Small intestine (tissue), 7 donors: ENCODE measurements at regions not wholly inside any gene's neighbourhood (a gene's known extent, or its start where the extent isn't known, plus 50 kb on each side); places are given as distances from the start of the nearest gene placed in this dataset.

ENCODE experiments used
- DNase-seq, 2 donors: peaks; one replicate each; pipeline versions ENCODE4 v3.0.0 to v3.0.0-alpha.2; 2013
- FAIRE-seq: peaks from 2 replicates; lab custom pipeline; 2012; peaks lifted over from hg19 to GRCh38; lab: Jason Lieb, UNC
- H3K27ac ChIP-seq, 3 donors: one replicate each; pipeline ENCODE4 v1.5.1; 2013; ENCODE audit warnings: low read length in 2 of 3, mild to moderate bottlenecking in 2 of 3, control low read depth in 1 of 3, inconsistent platforms in 1 of 3, low read depth in 1 of 3, moderate library complexity in 1 of 3
- H3K27me3 ChIP-seq, 3 donors: one replicate each; pipeline ENCODE4 v1.6.1; 2013; ENCODE audit warnings: low read length in 3 of 3, inconsistent platforms in 1 of 3; ENCODE audit not compliant: control insufficient read depth in 3 of 3, insufficient read depth in 3 of 3
- H3K36me3 ChIP-seq, 3 donors: one replicate each; pipeline ENCODE4 v1.6.1; 2013; ENCODE audit warnings: low read length in 3 of 3, inconsistent platforms in 1 of 3, low read depth in 1 of 3, mild to moderate bottlenecking in 1 of 3, moderate library complexity in 1 of 3; ENCODE audit not compliant: control insufficient read depth in 3 of 3, insufficient read depth in 2 of 3
- H3K4me1 ChIP-seq, 3 donors: one replicate each; pipeline ENCODE4 v1.6.1; 2013; ENCODE audit warnings: low read length in 2 of 3, inconsistent platforms in 1 of 3, low read depth in 1 of 3, mild to moderate bottlenecking in 1 of 3, moderate library complexity in 1 of 3; ENCODE audit not compliant: control insufficient read depth in 3 of 3, insufficient read depth in 2 of 3
- H3K4me3 ChIP-seq, 3 donors: one replicate each; pipeline ENCODE4 v1.5.1; 2013; ENCODE audit warnings: low read length in 3 of 3, control low read depth in 1 of 3, inconsistent platforms in 1 of 3, low read depth in 1 of 3, mild to moderate bottlenecking in 1 of 3, moderate library complexity in 1 of 3
- H3K9me3 ChIP-seq, 2 donors: one replicate each; pipeline ENCODE4 v1.6.1; 2013; ENCODE audit warnings: low read depth in 1 of 2, low read length in 1 of 2; ENCODE audit not compliant: control insufficient read depth in 2 of 2, insufficient read depth in 1 of 2
- WGBS, 3 donors: extraction: QIAGEN DNeasy Blood & Tissue Kit; methylation state at CpG; one replicate each; pipeline ENCODE4 v1.1.7; 2013; 5-methylcytosine and 5-hydroxymethylcytosine counted together
- donor health status: healthy with polysubstance abuse.
- donor health status: control.
- donor health status: control.
- donor health status: Bipolar disorder and iron deficiency.
- donor health status: healthy.

DNA sequence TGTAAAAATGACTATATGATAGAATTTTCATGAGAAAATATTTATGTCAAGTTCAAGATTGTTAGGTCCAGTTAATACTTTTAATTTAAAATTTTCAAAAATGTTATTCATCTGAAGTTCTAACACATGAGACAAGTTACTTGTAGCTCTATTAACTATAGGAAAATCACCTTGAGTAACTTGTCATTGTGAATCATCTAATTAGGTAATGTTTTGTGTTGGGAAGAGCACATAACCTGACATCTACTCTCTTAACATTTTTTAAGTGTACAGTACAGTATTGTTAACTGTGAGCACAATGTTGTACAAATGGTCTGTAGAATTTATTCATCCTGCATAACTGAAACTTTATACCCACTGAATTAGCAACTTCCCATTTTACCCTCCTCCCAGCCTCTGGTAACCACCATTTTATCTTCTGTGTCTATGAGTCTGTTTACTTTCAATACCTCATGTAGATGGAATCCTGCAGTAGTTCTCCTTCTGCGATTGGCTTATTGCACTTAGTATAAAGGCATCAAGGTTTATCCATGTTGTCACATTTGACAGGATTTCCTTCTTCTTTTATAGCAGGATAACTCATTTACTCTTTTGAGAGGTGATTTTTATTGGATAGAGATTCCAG is 54.6 kb downstream of the ARL4A start:
- 2 to 46% (median 35%) methylated on average over 1 of the region's 1 CpG for WGBS, 3 donors
- no peak overlapping the region for H3K4me3 ChIP-seq
- H3K27ac ChIP-seq: no peak overlapping the region
- H3K27me3 ChIP-seq: no peaks in the 10 kb centered on the region
- no peaks in the 10 kb centered on the region for H3K4me1 ChIP-seq
- H3K9me3 ChIP-seq: no peaks in the 10 kb centered on the region
- no peaks in the 10 kb centered on the region for H3K36me3 ChIP-seq
- DNase-seq (no peak), FAIRE-seq (no peak)

DNA sequence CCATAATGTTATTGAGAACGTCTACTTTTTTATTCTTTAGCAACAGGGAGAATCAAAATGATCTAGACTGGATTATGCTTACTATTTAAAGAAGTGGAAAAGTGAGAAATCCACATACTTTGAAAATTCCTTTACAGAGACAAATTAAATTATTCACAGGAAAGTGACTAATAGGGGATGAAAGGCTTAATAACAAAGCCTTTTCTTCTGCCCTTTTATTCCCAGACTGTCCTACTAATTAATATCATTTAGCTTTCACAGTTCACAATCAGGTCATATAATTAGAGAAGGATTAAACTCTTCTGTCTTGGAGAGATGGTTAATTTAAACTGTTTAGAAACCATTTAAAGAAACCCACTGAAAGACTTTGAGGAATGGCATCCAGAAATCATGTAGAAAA is 58.8 kb downstream of the ARL4A start:
- no peaks in the 10 kb centered on the region for H3K36me3 ChIP-seq
- no peak overlapping the region for H3K4me3 ChIP-seq
- no peaks in the 10 kb centered on the region for H3K27me3 ChIP-seq
- peaks cover 0 to 6% of the 10 kb centered on the region in 2 donors for H3K9me3 ChIP-seq
- no peak for DNase-seq
- no peak for FAIRE-seq
- 11 to 41% (median 33%) methylated on average over 1 of the region's 1 CpG for WGBS, 3 donors
- no peak overlapping the region for H3K27ac ChIP-seq
- H3K4me1 ChIP-seq: no peaks in the 10 kb centered on the region

DNA sequence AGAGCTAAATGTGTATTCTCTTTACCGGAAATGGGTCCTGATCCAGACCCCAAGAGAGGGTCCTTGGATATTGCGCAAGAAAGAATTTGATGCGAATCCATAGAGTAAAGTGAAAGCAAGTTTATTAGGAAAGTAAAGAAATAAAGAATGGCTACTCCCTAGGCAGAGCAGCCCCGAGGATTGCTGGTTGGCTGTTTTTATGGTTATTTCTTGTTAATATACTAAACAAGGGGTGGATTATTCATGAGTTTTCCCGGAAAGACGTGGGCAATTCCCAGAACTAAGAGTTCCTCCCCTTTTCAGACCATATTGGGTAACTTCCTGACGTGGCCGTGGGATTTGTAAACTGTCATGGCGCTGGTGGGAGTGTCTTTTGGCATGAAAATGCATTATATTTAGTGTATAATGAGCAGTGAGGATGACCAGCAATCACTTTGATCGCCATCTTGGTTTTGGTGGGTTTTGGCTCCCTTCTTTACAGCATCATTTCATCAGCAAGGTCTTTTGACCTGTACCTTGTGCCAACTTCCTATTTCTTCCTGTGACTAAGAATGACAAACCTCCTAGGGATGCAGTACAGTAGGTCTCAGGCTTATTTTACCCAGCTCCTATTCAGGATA is 60.4 kb downstream of the ARL4A start:
- no peak for FAIRE-seq
- 90 to 96% (median 92%) methylated on average over 10 of the region's 10 CpGs for WGBS, 3 donors
- no peaks in the 10 kb centered on the region for H3K27me3 ChIP-seq

DNA sequence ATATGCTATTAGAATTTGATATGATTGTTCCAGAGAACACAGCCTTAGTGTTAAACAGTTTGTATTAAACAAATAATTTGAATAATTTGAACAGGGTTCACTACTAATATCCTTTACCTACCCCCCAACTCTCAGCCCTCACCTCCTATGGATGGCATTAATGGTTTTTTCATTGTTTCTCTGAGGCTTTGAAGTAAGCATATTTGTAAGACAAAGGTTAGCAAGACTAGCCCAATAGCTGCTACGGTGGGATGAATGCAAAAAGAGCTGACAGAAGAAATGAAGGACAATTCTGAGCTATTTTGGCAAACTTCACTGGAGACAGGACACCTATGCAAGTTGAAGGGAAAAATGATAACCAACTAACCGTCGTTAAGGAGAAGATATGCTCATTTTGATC is 61.6 kb downstream of the ARL4A start:
- Histone ChIP-seq H3K4me1 (no peaks in the 10 kb centered on the region), H3K9me3 (peaks cover 0 to 6% of the 10 kb centered on the region in 2 donors), H3K27me3 (no peaks in the 10 kb centered on the region), H3K4me3 (no peak overlapping the region), H3K36me3 (no peaks in the 10 kb centered on the region), H3K27ac (no peak overlapping the region)
- no peak for FAIRE-seq
- DNase-seq: no peak
- WGBS, 3 donors: 81 to 86% (median 85%) methylated on average over 3 of the region's 3 CpGs

More for the DNA sequence above, 60.4 kb downstream of the ARL4A start:
- Histone ChIP-seq H3K9me3 (peaks cover 0 to 6% of the 10 kb centered on the region in 2 donors), H3K36me3 (no peaks in the 10 kb centered on the region), H3K4me1 (no peaks in the 10 kb centered on the region), H3K4me3 (no peak overlapping the region), H3K27ac (no peak overlapping the region)
- no peak for DNase-seq

GRCh38 chr7:12749746-12750145 is 62.3 kb downstream of the ARL4A start:
- DNase-seq: no peak
- Histone ChIP-seq H3K27ac (no peak overlapping the region), H3K27me3 (no peaks in the 10 kb centered on the region), H3K4me3 (no peak overlapping the region), H3K36me3 (no peaks in the 10 kb centered on the region), H3K4me1 (no peaks in the 10 kb centered on the region), H3K9me3 (peaks cover 0 to 6% of the 10 kb centered on the region in 2 donors)
- FAIRE-seq: no peak
- WGBS, 3 donors: 91 to 94% (median 92%) methylated on average over 2 of the region's 2 CpGs

DNA sequence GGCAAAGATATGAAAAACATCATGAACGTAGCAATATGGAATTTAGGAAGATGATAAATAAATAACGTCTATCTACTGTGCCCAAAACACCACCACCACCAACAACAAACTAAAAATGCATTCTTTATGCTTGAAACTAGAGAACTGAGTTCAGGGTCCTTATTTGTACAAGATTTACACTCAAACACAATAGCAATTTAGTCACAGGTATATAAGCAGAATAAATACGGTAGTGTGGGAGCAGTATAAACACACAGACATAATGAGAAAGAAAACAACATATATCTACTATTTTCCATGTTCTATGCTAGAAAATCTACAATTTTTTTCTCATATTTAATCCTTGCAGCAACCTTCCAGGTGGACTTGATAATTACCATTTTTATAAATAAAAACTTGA is 64.3 kb downstream of the ARL4A start:
- peaks cover 0 to 6% of the 10 kb centered on the region in 2 donors for H3K9me3 ChIP-seq
- H3K27me3 ChIP-seq: no peaks in the 10 kb centered on the region
- H3K4me1 ChIP-seq: no peaks in the 10 kb centered on the region
- no peak for DNase-seq
- FAIRE-seq: no peak
- WGBS, 3 donors: 80 to 86% (median 86%) methylated on average over 3 of the region's 3 CpGs
- no peaks in the 10 kb centered on the region for H3K36me3 ChIP-seq
- no peak overlapping the region for H3K4me3 ChIP-seq
- H3K27ac ChIP-seq: no peak overlapping the region

DNA sequence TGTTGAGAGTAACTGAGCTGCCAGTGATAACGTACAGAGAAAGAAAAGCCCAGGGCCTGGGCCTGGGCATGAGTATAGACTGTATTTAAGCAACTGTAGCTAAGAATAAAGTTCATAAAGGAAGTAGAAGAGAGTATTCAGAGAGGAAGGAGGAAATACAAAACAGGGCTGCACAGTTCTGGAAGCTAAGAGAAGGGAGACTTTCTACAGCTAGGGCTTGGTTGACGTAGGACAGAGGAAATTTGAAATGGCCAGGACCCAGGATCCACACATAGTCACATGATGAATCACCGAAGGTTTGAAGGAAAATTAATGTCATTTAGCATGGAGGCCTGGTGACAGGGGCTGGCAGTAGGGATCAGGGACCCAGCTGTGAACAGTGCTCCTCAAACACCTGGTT is 66.7 kb downstream of the ARL4A start:
- whole genome bisulfite sequencing, 3 donors: 78 to 88% (median 87%) methylated on average over 3 of the region's 3 CpGs
- H3K27me3 ChIP-seq: no peaks in the 10 kb centered on the region
- no peak overlapping the region for H3K4me3 ChIP-seq
- no peak for FAIRE-seq
- H3K4me1 ChIP-seq: no peaks in the 10 kb centered on the region
- no peak overlapping the region for H3K27ac ChIP-seq
- H3K36me3 ChIP-seq: no peaks in the 10 kb centered on the region
- no peaks in the 10 kb centered on the region for H3K9me3 ChIP-seq
- peak in 1 of 2 donors; percentile 10 for DNase-seq

GRCh38 chr7:12756821-12757220 is 69.4 kb downstream of the ARL4A start:
- Histone ChIP-seq H3K9me3 (no peaks in the 10 kb centered on the region), H3K4me1 (no peaks in the 10 kb centered on the region), H3K27me3 (no peaks in the 10 kb centered on the region), H3K36me3 (no peaks in the 10 kb centered on the region), H3K27ac (no peak overlapping the region), H3K4me3 (no peak overlapping the region)
- 82 to 86% (median 85%) methylated on average over 4 of the region's 4 CpGs for WGBS, 3 donors
- FAIRE-seq (no peak), DNase-seq (no peak)
